Kasumi-1 (cell line): ENCODE measurements at regions not wholly inside any gene's neighbourhood (a gene's known extent, or its start where the extent isn't known, plus 50 kb on each side); places are given as distances from the start of the nearest gene placed in this dataset.

Experiments used
- DNase-seq, 2 experiments: peaks; one replicate each; lab custom pipeline; 2025; lab: John Stamatoyannopoulos, UW

- DNase-seq, result no peak
Measured at GRCh38 chr1:37130221-37130948, 96.1 kb upstream of the GRIK3 start.

DNA sequence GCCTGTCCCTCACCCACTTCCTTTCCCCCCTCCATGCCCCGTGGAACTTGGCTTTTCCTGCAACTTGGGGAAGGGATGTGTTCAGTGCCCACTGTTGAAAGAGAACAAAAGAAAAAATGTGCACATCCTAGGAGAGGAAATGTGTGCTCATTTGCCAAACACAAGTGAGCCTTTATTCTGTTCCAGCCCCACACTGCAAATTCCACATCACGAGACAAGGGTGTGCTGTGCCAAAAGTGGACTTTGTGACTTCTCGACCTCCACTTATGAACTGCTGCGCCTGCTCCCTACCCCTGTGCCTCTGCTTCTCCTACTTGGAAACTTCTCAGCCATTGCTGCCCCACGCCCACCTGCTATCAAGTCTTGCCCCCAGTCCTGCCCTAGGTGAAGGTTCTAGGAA, 97.0 kb upstream of the GRIK3 start:
- no peak for DNase-seq

- DNase-seq, result no peak
Measured at GRCh38 chr1:37133276-37134145, 99.2 kb upstream of the GRIK3 start.

GRCh38 chr1:37134599-37134998, 100.3 kb upstream of the GRIK3 start:
- no peak for DNase-seq

DNA sequence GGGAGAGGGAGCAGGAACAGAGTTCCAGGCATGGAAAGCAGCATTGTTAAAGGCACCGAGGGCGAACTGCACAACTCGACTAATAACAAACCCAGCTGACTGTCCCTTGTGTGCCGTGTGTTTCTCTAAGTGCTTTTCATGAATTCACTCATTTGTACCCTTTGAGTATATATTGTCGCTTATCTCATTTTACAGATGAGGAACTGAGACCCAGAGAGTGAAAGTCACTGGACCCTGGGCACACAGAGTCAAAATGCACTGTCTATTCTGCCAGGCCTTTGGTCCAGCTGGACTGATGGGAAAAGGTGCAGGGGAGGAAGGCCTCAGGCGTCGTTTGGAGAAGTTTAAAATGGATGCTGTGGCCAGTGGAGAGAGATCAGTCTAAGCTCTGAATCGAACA, 100.7 kb upstream of the GRIK3 start:
- no peak for DNase-seq

DNA sequence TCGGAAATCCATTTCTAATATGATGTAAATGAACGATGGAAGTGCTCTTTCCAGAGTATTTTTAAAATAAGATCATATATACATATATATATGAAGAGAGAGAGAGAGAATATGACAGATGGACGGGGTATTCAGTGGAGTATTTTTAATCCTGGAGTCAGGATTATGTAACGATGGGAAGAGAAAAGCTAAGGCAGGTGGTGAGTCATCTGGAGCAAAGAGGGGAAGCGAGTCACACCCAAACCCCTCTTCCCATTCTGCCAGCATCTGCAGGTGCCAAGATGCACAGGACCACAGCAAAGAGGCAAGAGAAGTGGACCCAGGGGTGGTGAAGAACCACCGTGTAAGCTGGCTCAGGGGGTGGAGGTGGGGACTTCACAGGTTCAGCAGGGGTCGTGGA, 102.7 kb upstream of the GRIK3 start:
- DNase-seq, result no peak

- DNase-seq, result no peak
Measured at GRCh38 chr1:37137601-37138000, 103.3 kb upstream of the GRIK3 start.

DNA sequence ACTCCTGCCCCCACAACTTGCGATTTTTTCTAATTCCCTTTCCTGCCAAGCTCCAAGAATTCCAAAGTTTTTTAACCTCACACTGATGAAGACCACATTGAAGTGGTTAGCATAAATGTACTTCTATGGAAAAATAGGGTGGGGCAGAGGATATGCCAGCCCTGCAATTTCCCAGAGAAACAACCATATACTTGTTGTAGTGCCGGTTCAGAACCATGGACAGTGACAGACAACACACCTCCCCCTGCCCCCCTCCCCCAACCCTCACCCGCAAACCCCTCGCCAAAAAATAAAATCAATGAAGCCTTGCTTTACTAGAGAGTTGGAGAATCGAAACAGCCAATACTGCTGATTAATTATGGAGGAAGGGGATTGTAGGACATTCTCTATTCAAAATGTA, 109.5 kb upstream of the GRIK3 start:
- no peak for DNase-seq

DNA sequence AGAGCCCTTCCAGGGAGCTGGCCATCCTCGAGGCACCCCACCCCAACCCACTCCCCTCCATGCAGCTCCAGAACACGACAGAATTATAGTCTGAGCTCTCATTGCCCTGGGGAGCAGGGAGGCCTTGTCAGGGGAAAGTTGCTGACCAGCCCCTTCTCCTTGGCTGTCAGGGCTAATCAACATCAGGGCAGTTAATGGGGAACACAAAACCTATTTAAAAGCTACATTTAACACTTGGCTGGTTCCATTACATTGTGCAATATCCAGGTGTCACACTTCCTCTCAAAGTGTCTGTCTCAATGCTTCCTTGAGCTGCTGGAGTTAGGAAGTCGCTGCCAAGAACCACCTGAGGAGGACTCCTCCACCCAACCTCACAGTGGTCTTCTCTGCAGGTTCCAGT, 111.8 kb upstream of the GRIK3 start:
- no peak for DNase-seq

GRCh38 chr1:37147392-37147831, 113.1 kb upstream of the GRIK3 start:
- DNase-seq, result no peak

DNA sequence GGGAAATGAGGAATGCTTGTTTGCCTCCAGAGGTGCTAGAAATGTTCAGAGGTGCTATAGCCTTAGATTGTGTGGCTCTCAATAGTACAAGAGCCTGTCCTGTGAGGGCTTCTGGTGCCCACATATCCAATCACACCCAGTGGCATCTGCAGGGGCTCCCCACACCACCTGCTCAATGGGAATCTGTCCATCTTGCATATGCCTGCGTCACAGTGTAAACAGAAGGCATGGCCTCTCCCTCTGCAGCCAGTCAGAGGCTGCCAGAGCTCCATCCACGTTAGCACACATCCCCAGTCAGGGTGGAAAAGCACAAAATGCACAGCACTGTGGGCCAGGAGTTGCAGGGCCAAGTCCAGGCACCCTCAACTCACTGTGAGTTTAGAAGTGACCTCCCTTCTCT, 113.6 kb upstream of the GRIK3 start:
- no peak for DNase-seq

- DNase-seq, result no peak
Measured at GRCh38 chr1:37148663-37149062, 114.3 kb upstream of the GRIK3 start.

DNA sequence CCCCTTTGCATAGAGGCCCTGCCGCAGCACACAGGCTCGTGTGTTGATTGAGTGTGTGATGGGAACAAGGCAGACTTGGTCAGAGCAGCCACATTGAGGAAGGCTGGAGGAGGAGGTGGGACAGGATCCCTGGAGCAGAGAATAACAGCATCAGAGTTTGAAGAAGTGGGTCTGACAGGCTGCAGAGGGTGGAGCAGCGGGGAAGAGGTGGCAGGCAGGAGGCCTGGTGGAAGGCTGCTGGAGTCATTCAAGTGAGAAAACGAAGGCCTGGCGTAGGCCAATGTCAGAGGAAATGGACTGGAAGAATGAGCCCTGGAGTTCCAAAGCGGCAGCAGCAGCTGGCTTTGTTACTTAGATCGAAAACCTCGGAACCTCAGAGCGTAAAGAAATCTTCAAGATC, 115.0 kb upstream of the GRIK3 start:
- no peak for DNase-seq

GRCh38 chr1:37150986-37151385, 116.7 kb upstream of the GRIK3 start:
- DNase-seq, result no peak

DNA sequence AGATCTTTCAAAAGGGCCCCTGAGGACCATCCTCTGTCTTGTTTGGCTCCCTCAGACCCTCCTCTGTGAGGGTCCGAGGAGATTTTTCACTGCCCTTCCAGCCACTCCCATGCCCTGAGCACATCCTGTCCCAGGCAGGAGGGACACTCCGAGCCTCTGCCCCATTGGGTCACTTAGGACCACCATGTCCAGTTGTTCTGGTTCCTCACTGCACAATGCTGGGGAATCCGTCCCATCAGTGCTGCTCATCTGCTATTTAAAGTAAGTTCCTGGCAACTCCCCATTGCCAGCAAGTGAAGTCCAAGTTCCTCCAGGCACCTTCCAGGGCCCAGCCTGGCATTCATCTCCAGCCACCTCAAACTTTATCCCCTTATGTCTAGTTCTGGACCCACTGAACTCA, 117.5 kb upstream of the GRIK3 start:
- DNase-seq, result no peak

DNA sequence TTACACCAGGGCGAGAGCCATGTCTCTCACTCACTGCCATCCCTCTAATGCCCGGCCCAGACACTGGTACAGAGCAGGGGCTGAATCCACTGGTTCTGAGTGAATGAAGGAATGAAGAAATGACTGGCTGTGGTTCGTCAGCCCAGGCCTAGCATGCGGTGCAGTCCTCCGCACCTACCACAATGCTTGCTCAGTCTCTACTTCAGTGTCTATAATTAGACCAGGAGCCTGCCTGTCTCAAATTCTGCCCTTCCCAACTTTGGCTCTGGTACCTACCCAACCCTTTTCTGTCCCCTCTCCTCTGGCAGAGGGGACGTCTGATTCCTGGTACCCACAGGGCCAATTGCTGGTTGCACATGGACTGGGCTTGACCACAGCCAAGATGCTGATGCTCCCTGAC, 118.2 kb upstream of the GRIK3 start:
- no peak for DNase-seq

GRCh38 chr1:37153116-37154100, 119.1 kb upstream of the GRIK3 start:
- DNase-seq, result no peak

DNA sequence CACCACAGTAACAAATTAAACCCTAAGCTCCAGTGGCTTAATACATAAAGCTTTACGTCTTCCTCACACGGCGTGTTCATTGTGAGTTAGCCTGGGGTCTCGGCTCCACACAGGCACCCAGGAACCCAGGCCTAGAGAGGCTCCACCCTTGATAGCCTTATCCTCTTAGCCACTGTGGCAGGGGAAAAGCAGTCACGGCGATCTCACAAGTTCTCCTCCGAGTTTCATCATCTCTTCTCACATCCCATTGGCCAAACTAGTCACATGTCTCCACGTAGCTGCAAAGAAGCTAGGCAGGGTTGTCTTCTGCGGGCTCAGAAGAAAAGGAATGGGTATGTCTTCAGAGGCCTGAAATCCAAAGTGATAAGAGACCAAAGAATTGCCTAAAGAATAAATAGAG, 122.3 kb upstream of the GRIK3 start:
- no peak for DNase-seq

DNA sequence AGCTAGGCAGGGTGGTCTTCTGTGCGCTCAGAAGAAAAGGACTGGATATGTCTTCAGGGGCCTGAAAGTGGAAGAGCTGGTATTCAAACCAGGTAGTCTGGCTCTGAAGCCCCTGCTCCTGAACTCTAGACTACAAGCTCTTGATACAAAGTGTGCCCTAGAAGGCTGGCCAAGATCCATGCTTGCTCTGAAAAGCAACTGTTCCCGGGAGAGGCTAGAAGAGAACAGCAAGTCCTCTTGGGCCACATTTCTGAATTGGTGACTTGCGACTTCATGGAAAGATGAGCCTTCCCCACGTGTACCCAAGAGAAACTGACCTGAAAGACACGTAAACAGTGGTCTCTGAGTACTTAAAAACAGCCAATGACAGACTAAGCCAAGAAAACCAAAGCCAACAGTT, 123.3 kb upstream of the GRIK3 start:
- DNase-seq, result no peak

DNA sequence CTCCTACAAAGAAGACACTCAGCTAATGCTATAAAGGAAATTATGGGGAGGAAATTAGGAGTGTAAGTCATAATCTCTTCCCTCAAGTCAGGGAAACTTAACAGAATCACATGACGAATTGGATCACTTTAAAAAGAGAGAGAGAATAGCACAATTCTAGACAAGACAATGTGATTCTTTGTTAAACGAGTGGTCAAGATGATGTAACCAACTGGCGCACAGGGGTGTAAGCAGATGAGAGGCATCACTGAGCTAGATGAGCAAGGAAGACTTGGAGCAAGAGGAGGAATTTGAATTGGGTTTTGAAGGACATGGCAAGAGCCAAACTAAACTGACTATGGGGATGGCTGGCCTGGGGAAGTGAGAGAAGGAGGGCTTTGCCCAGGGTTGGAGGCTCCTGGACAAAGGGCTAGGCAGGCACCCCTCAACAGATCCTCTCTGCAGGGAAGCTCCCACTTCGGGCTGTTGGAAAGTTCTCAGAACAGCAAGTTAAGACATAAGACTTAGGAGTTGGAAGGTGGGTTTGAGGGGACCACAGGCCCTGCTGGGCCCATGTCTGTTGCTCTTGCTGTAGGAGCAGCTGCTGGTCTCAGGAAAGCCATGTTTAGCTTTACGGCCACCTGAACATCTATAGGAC, 123.9 kb upstream of the GRIK3 start:
- DNase-seq, result no peak

GRCh38 chr1:37159102-37159501, 124.8 kb upstream of the GRIK3 start:
- DNase-seq, result no peak

GRCh38 chr1:37161171-37161570, 126.9 kb upstream of the GRIK3 start:
- no peak for DNase-seq
